Cardiac muscle cell (in vitro differentiated cells and primary cell): ENCODE measurements at regions not wholly inside any gene's neighbourhood (a gene's known extent, or its start where the extent isn't known, plus 50 kb on each side); places are given as distances from the start of the nearest gene placed in this dataset.

Source experiments
- DNase-seq, 2 donors: peaks; one replicate each; pipeline versions ENCODE4 v3.0.0 to v3.0.0-alpha.2; 2010 to 2017; ENCODE audit warnings: low read depth in 1 of 2, low spot score in 1 of 2
- H3K27ac ChIP-seq: fragments of 200-600 bp; sonication (generic); 2 replicates; pipeline ENCODE4 v1.5.1; 2016
- H3K27me3 ChIP-seq: fragments of 200-600 bp; sonication (generic); 2 replicates; pipeline ENCODE4 v1.6.0; 2016; ENCODE audit warnings: control low read depth
- H3K36me3 ChIP-seq: fragments of 200-600 bp; sonication (generic); 2 replicates; pipeline ENCODE4 v1.5.1; 2016; ENCODE audit warnings: control low read depth
- H3K4me1 ChIP-seq: fragments of 200-600 bp; sonication (generic); 2 replicates; pipeline ENCODE4 v1.8.1; 2017; ENCODE audit warnings: low read depth, mild to moderate bottlenecking, mixed run types
- H3K4me3 ChIP-seq: fragments of 200-600 bp; sonication (generic); 2 replicates; pipeline ENCODE4 v1.5.1; 2016; ENCODE audit warnings: mild to moderate bottlenecking
- H3K9me3 ChIP-seq: fragments of 200-600 bp; sonication (generic); 2 replicates; pipeline ENCODE4 v1.5.1; 2017; ENCODE audit warnings: low read depth, mild to moderate bottlenecking, control low read depth
- TF ChIP-seq, protein P1 (sequence below): IDR thresholded peaks from 2 replicates; pipeline ENCODE4 v1.5.1; 2012; ENCODE audit warnings: low read depth, mild to moderate bottlenecking, low read length

DNA sequence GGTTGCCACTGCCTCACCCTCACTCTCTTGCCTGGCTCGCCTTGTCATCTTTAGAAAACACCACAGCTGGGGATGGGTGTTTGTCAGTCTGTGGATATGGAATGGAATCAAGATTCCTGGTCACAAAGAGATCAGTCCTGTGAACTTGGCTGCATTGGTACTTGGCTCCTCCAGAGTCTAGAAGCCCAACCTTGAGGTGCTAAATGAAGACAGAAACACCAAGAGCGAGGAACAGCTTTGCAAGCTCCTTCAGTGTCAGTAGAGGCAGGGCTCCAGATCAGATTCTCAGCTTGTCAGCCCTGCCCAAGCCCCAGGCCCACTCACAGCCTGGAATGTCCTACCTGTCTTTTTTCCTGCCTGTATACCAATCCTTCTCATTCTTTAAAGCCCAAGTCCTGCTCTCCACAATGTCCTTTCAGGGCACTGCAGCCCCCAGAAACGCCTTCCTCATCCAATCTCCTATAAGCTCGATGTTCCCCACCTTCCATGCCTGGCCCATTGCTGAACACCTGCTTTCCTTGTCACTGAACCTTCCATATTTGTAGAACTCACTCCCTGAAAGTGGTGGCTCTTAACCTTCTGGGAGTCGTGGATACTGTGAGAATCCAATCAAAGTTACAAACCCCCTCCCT lies 188.9 kb downstream of the BCR start:
- Histone ChIP-seq H3K27me3 (peaks cover 11% of the 10 kb centered on the region), H3K36me3 (no peaks in the 10 kb centered on the region), H3K27ac (no peak overlapping the region), H3K9me3 (no peaks in the 10 kb centered on the region), H3K4me3 (no peak overlapping the region), H3K4me1 (no peaks in the 10 kb centered on the region)
- no peak for DNase-seq
- TF ChIP-seq, protein P1, sequence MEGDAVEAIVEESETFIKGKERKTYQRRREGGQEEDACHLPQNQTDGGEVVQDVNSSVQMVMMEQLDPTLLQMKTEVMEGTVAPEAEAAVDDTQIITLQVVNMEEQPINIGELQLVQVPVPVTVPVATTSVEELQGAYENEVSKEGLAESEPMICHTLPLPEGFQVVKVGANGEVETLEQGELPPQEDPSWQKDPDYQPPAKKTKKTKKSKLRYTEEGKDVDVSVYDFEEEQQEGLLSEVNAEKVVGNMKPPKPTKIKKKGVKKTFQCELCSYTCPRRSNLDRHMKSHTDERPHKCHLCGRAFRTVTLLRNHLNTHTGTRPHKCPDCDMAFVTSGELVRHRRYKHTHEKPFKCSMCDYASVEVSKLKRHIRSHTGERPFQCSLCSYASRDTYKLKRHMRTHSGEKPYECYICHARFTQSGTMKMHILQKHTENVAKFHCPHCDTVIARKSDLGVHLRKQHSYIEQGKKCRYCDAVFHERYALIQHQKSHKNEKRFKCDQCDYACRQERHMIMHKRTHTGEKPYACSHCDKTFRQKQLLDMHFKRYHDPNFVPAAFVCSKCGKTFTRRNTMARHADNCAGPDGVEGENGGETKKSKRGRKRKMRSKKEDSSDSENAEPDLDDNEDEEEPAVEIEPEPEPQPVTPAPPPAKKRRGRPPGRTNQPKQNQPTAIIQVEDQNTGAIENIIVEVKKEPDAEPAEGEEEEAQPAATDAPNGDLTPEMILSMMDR = no peak
